ENCODE measurements at regions not wholly inside any gene's neighbourhood (a gene's known extent, or its start where the extent isn't known, plus 50 kb on each side); places are given as distances from the start of the nearest gene placed in this dataset.

DNA sequence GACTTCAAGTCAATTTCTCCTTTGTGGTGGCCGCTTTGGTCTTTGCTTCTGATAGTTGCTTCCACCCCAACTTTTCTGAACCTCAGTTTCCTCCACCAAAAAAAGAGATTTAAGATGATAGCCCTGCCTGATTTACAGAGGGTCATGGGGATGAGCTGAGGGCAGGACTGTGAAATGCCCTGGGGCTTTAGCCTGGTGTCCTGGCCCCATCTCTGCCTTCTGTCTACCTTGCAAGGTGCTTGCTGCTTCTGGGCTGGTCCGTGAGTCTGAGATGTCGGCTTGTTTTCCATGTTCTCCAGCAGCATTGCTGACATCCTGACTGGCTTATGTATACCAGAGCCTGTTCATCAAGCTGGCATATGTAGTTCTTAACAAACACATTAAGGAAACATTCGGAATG, 191.9 kb upstream of the MPHOSPH6 start:
- DNase-seq (ENCODE audit: low read depth in 3 of 3, low spot score in 2 of 3) = no peak

DNA sequence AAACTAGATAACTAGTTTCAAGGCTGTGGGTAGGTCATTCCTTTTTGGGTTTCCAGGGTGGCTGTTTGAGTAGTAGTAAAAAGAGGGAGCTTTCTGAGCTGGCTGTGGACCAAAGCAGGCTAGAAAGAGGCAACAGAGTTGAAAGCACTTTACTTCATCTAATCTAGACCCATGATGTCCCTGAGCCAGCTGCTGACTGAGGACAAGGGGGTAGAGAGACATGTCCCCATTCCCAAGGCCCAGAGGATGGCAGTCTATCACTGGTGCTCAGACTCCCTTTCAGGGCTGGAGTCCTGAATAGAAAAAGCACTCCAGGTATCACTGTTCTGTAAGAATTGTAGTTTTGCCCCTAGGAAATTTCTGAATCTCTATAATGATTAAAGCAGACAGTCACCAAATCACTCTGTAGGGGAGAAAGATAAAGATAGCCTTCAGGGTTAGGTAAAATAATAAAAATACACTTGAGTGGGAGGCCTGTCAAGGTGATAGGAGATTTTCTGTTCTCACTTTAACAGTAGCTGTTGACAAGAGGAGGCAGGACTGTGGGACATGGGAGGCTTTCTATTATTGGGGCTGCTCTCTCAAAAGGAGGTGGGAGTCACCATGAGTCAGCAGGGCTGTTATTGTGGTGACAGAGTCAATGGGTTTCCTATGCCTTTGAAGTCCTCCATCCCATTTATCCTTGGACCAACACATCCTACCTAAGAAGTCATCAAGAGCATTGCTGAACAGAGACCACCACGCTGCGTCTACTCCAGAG, 190.2 kb upstream of the MPHOSPH6 start:
- no peak for DNase-seq (ENCODE audit: low read depth in 3 of 3, low spot score in 2 of 3)

DNA sequence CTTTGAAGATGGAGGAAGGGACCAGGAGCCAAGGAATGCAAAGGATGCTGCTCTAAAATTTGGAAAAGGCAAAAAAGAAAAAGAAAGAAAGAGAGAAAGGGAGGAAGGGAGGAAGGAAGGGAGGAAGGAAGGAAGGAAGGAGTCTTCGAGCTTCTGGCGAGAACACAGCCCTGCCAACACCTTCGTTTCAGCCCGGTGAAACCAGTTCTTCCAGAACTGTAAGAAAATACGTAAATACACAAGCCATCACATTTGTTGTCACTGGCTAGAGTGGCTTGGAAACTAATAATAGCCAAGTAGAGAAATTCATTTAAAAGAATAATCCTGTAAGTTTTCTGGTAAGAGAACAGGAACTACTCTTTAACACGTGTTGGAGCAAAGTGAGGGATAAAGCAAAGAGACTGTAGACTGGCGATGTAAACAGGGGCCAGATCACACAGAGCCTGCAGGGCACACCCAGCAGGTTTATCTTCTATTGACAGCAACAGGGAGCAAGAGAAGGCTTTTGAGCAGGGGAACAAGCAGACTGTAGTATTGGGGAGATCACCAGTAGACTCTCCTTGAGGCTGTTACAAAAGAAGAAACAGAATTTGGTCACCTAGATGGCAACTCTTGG, 188.7 kb upstream of the MPHOSPH6 start:
- DNase-seq (ENCODE audit: low read depth in 3 of 3, low spot score in 2 of 3) = no peak

DNA sequence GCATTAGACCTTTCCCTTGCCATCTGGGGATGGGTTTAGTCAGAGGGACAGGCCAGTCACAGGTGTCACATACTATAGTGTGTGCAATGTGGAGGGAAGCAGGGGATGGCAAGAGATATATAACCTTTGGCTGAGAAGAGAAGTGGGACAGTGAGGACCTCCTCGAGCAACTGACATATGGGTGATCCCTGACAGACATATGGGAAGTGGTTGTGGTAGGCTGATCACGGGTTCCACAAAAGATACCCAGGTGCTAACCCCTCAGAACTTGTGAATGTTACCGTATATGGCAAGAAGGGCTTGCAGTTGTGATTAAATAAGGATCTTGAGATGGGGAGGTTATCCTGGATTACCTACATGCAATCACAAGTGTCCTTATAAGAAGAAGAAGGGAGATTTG, 188.1 kb upstream of the MPHOSPH6 start:
- DNase-seq (ENCODE audit: low read depth in 3 of 3, low spot score in 2 of 3) = no peak

DNA sequence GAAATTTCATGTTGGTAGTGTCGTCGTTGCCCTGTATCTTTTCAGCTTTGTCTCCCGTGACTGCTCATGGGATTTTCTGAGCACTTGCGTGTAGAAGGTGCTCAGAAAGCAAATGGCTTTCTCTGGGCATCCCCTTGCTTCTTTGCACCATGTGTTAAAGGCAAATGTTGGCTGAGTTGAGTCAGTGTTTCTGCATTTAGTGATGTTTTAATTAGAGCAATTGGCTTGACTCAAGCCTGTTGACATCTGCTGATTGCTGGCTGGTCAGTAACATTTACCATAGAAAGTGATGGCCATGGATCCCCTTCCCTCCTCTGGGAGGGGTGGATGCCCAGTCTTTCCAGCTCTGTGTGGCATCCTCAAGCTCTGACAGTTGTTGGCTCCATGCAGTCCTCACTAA, 187.2 kb upstream of the MPHOSPH6 start:
- no peak for DNase-seq (ENCODE audit: low read depth in 3 of 3, low spot score in 2 of 3)

DNA sequence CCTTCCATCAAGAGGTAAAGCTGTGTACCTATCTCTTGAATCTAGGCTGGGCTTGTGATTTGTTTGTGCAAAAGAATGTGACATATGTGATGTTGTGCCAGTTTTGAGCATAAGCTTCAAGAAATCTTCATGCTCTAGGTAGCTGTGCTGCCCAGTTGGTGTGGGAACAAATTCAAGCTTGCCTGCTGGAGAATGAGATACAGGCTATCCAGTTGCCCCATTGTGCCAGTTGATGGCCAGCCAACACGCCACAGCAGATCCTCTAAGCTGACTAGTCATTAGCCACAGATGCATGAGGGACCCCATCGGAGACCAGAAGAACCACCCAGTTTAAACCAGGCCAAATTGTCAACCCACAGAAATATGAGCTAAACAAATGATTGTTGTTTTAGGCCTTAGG, 180.5 kb upstream of the MPHOSPH6 start:
- no peak for DNase-seq (ENCODE audit: low read depth in 3 of 3, low spot score in 2 of 3)

DNA sequence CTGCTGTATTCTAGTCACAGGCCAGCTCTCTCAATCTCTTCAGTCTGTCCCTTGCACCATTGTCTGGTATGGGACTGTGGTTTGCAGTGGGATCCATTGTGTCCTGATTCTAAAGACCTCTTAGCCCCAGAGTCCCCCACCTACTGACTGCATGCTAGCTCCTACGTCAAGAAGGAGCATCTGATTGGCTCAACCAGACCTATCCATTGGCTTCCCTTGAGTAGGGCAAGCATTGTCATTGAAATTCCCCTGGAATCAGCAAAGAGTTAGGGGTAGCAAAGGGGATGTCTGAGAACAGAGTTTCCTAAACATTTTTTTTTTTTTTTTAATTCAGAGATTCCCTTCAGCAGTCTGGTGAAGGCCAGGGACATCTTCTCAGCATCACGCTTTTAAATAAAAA, 175.3 kb upstream of the MPHOSPH6 start:
- DNase-seq (ENCODE audit: low read depth in 3 of 3, low spot score in 2 of 3) = no peak

DNA sequence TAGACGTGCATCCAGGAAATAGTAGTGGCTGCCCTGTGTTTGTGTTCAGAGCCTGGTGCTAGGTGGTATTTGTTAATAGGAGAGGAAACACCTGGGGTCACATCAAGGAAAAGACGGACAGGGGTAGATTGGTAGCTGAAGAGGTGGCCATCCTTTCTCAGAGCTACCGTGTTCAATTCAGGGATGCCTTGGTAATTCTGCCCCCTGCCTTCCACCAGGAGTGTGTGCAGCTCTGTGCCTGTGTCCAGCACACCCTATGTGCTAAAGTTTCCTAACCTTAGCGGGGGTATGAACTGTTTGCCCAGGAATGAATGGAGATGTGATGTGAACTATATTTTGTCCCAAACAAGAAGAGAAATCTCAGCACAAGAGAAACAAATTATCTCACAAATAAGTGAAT, 174.1 kb upstream of the MPHOSPH6 start:
- DNase-seq (ENCODE audit: low read depth in 3 of 3, low spot score in 2 of 3) = no peak

DNA sequence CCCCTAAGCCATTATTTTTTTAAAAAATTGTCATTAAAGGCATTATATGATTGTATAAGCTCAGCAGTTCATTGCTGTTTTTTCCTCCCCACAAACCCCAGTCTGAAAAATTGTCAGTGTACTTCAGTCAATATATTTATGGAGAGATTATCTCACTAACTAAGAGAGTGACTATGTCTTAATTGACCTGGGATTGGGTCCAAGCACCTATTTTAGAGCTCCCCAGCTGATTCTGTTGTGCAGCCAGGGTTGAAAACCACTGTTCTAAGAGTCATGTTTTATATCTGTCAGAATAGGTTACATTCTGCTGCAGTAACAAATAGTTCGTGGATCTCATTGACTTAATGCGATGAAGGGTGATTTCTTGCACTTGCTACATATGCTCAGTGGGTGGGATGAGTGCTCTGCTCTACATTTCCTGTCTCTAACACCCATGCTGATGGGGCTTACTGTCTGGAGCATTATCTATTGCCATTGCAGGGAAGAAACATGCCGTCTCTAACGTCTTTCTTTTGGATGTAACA, 171.2 kb upstream of the MPHOSPH6 start:
- DNase-seq (ENCODE audit: low read depth in 3 of 3, low spot score in 2 of 3) = no peak

DNA sequence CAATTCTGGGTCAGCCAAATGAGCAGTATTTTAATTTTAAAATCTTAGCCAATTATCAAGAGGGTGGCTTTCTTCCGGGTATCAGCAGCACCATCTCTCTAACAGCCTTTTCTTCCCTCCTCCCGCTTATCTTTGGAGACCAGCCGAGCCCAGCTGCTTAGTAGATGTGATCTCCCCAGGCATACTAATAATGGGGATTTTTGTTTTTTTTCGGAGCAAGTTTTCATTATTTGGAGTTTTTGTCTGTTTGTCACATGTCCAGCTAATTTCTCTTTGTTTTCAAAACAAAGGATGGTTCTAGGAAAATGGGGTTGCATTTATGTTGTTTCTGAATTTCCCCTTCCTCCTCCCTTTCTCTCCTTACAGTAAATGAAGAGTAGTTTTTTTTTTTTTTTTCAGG, 170.5 kb upstream of the MPHOSPH6 start:
- no peak for DNase-seq (ENCODE audit: low read depth in 3 of 3, low spot score in 2 of 3)

DNA sequence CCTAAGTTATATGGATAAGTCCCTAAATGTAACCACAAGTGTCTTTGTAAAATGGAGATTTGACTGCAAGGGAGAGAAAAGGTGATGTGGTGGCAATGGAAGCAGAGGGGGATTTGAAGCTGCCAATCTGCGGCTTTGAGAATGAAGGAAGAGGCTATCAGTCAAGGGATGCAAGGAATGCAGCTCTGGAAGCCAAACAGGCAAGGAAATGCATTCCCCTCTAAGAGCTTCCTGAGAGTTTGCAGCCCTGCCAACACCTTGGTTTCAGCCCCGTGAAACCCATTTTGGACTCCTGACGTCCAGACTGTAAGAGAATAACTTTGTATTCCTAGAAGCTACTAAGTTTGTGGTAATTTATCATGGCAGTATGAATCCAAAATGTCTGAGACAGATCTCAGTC, 167.3 kb upstream of the MPHOSPH6 start:
- no peak for DNase-seq (ENCODE audit: low read depth in 3 of 3, low spot score in 2 of 3)

DNA sequence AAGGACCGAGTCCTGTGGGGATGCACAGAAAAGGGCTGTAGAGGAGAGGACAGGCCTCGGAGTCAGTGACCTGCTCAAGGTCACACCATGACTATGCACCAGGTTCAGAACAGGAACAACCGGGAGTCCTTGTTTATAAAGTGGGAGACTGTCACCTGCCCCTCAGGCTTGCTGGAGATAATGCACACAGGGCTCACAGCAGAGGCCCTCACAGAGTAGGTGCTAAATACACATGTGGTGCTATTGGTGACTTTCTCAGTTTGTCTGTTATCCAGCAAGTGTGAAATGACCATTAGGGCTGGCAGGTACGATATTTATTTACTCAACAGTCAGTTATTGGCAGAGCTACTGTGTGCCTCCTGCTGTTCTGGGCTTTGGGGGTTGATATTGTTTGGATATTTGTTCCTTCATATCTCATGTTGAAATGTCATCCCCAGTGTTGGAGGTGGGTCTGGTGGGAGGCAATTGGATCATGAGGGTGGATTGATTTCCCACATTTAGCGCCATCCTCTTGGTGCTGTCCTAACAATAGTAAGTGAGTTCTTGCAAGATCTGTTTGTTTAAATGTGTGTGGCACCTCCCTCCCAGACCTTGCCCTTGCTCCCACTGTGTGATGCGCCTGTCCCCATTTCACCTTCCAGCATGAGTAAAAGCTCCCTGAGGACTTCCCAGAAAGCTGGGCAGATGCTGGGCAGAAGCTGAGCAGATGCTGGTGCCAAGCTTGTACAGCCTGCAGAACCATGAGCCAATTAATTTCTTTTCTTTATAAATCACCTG, 162.1 kb upstream of the MPHOSPH6 start:
- no peak for DNase-seq (ENCODE audit: low read depth in 3 of 3, low spot score in 2 of 3)

DNA sequence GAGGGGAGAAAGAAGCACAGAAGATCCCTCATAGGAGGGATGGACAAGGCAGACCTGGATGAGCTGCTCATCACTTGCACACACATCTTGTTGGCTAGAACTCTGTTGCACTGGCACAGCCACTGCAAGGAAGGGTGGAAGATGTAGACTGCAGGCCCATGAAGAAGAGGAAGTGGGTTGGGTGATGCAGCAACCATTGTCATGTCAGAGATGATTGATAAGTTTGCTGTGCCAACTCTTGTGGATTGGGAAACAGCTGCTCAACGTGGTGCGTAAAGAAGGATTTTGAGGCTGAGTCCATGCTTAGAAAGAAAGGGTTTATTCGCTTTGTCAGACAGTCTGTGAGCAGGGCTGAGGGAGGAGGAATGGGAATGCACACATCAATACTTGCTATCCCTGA, 161.4 kb upstream of the MPHOSPH6 start:
- DNase-seq (ENCODE audit: low read depth in 3 of 3, low spot score in 2 of 3) = no peak

DNA sequence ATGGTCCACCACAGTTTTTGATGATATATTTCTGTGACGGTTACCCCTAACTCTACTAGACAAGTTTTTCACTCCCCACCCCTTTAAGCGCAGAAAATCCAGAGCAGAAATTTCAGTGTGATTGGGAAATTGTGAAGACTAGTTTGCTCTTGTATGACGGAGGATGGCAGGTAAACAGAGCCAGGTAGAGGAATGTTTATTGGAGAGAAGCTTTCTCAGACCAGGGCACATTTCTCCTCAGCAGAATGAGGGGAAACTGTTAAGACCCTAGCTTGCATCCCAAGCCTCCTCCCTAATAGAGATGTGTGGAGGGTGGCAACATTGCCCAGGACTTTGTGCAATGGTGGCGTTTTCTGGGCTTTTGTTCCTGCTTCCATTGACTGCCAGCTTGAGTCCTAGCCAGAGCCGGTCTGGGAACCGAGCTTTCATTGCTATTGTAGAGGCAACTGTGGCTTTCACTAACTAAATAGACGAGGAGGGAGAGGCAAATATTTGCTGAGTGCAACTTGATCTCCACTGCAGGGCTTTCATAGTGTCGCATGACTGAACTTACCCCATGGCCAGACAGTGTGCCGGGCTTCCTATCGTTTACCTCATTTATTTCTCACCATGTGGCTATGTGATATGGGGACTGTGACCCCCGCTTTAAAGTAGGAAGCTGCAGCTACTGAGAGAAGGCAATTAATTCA, 159.6 kb upstream of the MPHOSPH6 start:
- DNase-seq (ENCODE audit: low read depth in 3 of 3, low spot score in 2 of 3) = peak in 1 of 3 donors; percentile 34

DNA sequence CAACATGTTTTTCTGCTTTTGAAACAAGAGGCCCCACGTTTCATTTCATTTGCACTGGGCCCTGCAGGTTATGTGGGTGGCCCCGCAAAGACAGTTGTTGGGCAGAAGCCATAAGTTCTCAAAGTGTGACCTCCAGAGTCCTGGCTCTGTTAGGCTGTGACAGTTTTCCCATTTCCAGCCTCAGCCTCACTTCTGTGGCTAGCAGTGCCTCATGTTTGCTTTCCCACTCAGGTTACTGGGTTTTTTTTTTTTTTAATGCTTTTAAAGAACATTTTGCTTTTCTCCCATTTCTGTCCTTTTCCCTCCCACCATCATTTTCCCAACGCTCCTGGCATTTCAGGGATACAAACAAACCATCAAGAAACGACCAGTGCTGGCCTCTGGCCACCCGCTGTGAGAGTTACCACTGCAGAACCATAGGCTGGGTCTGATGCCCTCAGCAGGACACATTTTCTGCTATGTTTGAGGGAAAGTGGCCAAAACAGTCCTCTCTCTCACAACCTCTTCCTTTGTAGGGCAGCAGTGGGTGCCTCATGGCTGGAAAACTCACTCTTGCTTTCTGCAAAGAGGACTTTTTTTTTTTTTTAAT, 159.0 kb upstream of the MPHOSPH6 start:
- DNase-seq (ENCODE audit: low read depth in 3 of 3, low spot score in 2 of 3) = no peak

DNA sequence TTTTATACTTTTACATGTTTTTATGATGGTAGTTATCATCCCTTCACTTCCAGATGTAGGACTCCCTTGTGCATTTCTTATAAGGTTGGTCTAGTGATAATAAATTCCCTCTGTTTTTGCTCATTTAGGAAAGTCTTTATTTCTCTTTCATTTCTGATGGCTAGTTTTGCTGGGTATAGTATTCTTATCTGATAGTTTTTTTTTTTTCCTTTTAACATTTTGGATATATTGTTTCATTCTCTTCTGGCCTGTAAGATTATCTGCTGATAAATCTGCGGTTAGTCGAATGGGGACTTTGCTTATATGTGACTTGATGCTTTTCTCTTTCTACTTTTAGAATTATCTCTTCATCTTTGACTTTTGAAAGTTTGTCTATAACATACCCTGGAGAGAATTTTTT, 153.1 kb upstream of the MPHOSPH6 start:
- no peak for DNase-seq (ENCODE audit: low read depth in 3 of 3, low spot score in 2 of 3)

DNA sequence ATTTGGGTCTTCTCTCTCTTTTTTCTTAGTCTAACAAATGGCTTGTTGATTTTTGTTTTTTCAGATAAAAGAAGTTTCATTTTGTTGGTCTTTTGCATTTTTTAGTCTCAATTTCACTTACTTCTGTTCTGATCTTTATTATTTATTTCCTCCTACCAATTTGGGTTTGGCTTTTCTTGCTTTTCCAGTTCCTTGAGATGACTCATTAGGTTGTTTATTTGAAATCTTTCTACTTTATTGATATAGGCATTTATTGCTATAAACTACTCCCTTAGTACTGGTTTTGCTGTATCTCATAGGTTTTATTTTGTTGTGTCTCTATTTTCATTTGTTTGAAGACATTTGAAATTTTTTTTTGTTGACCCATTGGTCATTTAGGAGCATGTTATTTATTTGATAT, 152.2 kb upstream of the MPHOSPH6 start:
- no peak for DNase-seq (ENCODE audit: low read depth in 3 of 3, low spot score in 2 of 3)

DNA sequence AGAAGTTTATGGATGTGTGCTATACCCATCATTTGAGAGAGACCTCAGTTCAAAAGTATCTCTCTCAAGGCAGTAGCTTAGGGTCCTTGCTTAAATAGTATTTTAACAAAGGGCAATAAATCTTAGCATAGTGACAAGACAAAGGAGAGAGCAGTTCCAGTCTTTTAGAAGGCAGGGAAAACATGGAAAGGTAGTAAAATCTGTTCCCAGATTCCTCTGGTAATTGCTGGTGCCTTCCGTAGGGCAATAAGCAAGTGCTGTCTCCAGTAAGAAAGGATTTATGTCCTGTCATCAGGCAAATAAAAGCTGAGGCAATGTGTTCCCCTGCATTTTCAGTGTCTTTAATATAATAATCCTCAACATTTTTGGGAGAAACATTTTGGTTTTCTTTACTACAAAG, 149.0 kb upstream of the MPHOSPH6 start:
- no peak for DNase-seq (ENCODE audit: low read depth in 3 of 3, low spot score in 2 of 3)

DNA sequence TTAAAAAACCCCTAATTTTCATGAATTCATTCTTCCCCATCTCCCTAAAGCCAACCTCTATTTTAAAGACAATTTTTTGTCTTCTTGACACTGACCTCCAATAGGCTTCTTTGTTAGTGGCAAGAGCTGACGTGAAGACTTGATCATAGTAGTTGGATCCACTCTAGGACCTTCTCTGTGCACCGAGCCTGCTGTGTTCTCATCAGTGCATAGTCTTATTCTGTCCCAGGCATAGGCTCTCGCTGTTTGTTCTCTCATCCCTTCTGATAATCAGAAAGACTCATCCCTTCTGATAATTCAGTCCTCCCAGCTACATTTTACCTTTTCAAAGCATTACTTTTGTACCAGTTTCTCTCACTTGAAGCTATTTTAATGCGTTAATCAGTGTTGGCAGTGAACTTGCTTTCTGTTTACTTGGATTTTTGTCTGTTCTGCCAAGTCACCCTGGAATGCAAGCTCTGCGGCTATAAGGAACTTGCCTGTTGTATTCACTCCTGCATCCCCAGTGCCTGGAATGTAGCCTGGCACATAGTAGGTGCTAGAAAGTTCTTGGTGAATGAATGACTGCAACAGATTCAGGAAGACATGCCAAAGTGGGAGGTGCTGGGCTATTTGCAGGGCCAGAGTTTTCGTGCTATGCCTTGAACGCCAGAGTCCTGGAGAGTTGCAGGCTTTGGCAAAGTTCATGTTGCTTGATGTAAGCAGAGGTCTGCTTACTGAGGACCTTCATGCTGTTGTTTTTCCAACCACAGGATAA, 147.6 kb upstream of the MPHOSPH6 start:
- DNase-seq (ENCODE audit: low read depth in 3 of 3, low spot score in 2 of 3) = no peak

DNA sequence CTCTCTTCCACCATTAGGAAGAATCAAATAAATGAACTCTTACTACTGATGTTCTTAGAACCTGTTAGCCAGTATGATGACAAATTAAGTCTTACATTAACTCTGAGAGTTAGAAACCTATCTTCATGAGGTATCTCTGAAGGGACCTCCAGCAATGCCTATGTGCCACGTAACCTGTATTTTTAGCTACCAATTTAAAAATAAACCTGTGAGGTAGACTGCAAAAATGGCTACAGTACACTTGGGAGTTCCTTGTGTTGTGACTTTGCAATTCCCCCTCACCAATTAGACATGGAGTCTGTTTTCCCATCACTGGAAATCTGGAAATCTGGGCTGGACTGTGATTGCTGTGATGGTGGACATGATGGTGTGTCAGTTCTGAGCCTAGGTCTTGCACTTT, 143.7 kb upstream of the MPHOSPH6 start:
- DNase-seq (ENCODE audit: low read depth in 3 of 3, low spot score in 2 of 3) = no peak

Measured in right renal cortex interstitium (tissue), 3 donors.